ENCODE measurements at regions not wholly inside any gene's neighbourhood (a gene's known extent, or its start where the extent isn't known, plus 50 kb on each side); places are given as distances from the start of the nearest gene placed in this dataset.

- no peaks in the 10 kb centered on the region for H3K27me3 ChIP-seq (ENCODE audit: control insufficient read depth, insufficient read depth, low read length)
- H3K36me3 ChIP-seq (replicated peaks; ENCODE audit: control insufficient read depth, insufficient read depth, low read length): no peaks in the 10 kb centered on the region
- no peak for DNase-seq
- H3K4me3 ChIP-seq (ENCODE audit: insufficient read depth, low read depth, low read length): no peak overlapping the region
These were observed 260.5 kb downstream of the C3orf38 start for GRCh38 chr3:88410259-88410658.

GRCh38 chr3:88412346-88412745 is 262.6 kb downstream of the C3orf38 start:
- H3K4me3 ChIP-seq (ENCODE audit: insufficient read depth, low read depth, low read length): no peak overlapping the region
- DNase-seq: no peak
- H3K36me3 ChIP-seq (replicated peaks; ENCODE audit: control insufficient read depth, insufficient read depth, low read length): no peaks in the 10 kb centered on the region
- H3K27me3 ChIP-seq (ENCODE audit: control insufficient read depth, insufficient read depth, low read length): no peaks in the 10 kb centered on the region

- no peaks in the 10 kb centered on the region for H3K27me3 ChIP-seq (ENCODE audit: control insufficient read depth, insufficient read depth, low read length)
- H3K36me3 ChIP-seq (replicated peaks; ENCODE audit: control insufficient read depth, insufficient read depth, low read length): no peaks in the 10 kb centered on the region
- no peak overlapping the region for H3K4me3 ChIP-seq (ENCODE audit: insufficient read depth, low read depth, low read length)
- no peak for DNase-seq
These were observed 266.7 kb downstream of the C3orf38 start for GRCh38 chr3:88416436-88416835.

DNA sequence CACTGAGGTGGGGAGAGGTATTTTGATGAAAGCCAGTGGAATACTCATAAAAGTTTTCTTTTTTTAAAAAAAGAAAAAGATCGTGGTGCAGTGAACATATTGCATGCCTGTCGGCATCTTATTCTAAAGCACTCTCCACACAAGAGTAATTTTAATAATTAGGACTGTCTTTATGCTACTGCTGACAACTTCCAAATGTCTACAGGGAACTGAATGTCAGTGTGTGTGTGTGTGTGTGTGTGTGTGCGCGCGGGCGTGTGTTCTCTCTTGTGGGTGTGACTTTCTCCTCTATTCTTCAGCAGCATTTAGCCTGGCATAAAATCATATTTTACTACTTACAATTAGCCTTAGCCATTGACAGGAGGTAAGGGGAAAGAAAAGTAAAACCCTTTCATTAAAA is 268.5 kb downstream of the C3orf38 start:
- H3K27me3 ChIP-seq (ENCODE audit: control insufficient read depth, insufficient read depth, low read length): no peaks in the 10 kb centered on the region
- H3K36me3 ChIP-seq (replicated peaks; ENCODE audit: control insufficient read depth, insufficient read depth, low read length): no peaks in the 10 kb centered on the region
- DNase-seq: no peak
- no peak overlapping the region for H3K4me3 ChIP-seq (ENCODE audit: insufficient read depth, low read depth, low read length)

DNA sequence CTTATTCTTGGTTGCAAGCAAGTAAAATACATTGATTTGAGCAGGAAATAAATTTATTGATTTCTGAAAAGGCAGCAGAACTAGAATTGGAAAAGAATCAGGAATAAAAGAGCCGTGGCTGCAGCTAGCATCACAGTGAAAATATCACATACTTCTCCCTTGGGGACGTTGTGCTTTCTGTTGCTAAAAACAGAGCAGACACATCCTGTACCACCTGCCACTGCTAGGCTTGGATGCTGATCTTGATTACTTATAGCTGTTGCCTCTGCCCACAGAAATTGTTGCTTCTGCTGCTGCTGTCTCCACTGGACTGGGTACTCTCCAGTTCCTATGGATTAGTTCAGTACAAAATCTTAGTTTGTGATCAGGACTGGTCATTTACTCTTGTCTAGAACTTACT is 283.8 kb downstream of the C3orf38 start:
- H3K4me3 ChIP-seq (ENCODE audit: insufficient read depth, low read depth, low read length): no peak overlapping the region
- H3K27me3 ChIP-seq (ENCODE audit: control insufficient read depth, insufficient read depth, low read length): no peaks in the 10 kb centered on the region
- H3K36me3 ChIP-seq (replicated peaks; ENCODE audit: control insufficient read depth, insufficient read depth, low read length): no peaks in the 10 kb centered on the region
- no peak for DNase-seq

DNA sequence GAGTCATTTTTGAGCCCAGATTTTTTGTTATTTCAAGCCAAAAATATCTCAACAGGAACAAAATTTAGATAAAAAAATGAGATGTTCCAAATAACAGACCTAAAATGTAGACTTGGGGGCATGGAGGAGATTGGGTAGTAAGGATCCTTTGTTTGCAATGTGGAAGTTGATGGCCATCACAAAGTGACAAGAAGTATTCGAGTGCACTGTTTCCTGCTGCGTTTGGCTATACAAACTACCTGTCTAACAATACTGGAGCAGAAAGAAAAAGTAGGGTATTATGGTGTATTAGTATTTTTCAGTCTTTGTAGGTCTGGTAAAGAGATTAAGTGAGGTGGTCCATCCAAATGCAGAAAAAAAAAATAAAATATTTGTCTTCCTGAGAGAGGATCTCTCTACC is 284.2 kb downstream of the C3orf38 start:
- no peak for DNase-seq
- Histone ChIP-seq H3K36me3 (replicated peaks; ENCODE audit: control insufficient read depth, insufficient read depth, low read length) (no peaks in the 10 kb centered on the region), H3K4me3 (ENCODE audit: insufficient read depth, low read depth, low read length) (no peak overlapping the region), H3K27me3 (ENCODE audit: control insufficient read depth, insufficient read depth, low read length) (no peaks in the 10 kb centered on the region)

GRCh38 chr3:88440701-88441100 is 290.9 kb downstream of the C3orf38 start:
- Histone ChIP-seq H3K36me3 (replicated peaks; ENCODE audit: control insufficient read depth, insufficient read depth, low read length) (no peaks in the 10 kb centered on the region), H3K4me3 (ENCODE audit: insufficient read depth, low read depth, low read length) (no peak overlapping the region), H3K27me3 (ENCODE audit: control insufficient read depth, insufficient read depth, low read length) (no peaks in the 10 kb centered on the region)
- no peak for DNase-seq

DNA sequence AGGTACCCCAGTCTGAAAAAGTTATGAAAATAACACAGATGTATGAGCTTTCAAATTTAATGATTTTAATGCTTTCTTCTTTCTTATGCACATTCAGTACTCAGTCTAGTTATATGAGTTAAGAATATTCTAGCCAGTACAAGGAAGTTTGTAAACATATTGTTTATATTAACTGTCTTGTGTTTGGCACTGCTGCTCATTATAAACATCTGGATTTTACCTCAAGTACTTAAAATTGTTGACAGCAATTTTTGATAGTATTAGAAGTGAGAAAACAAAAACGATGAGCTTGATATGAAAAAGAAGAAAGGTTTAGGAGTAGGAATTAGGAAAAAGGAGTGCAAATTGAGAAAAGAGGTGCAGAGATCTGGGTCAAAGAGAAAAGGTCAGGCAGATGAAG is 293.3 kb downstream of the C3orf38 start:
- H3K27me3 ChIP-seq (ENCODE audit: control insufficient read depth, insufficient read depth, low read length): no peaks in the 10 kb centered on the region
- H3K4me3 ChIP-seq (ENCODE audit: insufficient read depth, low read depth, low read length): no peak overlapping the region
- DNase-seq: no peak

DNA sequence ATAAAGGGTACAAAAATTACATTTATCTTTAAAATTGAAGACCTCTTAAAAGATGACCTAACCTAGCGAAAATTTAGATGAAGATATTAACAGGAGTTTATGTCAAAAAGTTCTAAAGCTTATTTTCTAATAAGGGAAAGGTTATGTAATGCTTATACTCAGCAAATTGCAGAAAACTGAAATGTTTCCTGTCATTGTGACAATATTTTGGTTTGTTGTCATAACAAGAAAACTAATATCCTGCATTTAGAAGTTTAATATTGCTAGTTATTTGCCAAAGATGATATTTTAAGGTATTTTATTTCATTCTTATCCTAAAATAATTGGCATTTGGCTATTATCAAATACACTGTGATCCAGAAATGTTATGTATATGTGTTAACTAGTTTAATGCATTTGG is 294.5 kb downstream of the C3orf38 start:
- H3K4me3 ChIP-seq (ENCODE audit: insufficient read depth, low read depth, low read length): no peak overlapping the region
- no peaks in the 10 kb centered on the region for H3K36me3 ChIP-seq (replicated peaks; ENCODE audit: control insufficient read depth, insufficient read depth, low read length)
- H3K27me3 ChIP-seq (ENCODE audit: control insufficient read depth, insufficient read depth, low read length): no peaks in the 10 kb centered on the region
- DNase-seq: no peak

More for the DNA sequence above, 293.3 kb downstream of the C3orf38 start:
- H3K36me3 ChIP-seq (replicated peaks; ENCODE audit: control insufficient read depth, insufficient read depth, low read length): no peaks in the 10 kb centered on the region

GRCh38 chr3:88452228-88452627 is 302.5 kb downstream of the C3orf38 start:
- Histone ChIP-seq H3K27me3 (ENCODE audit: control insufficient read depth, insufficient read depth, low read length) (no peaks in the 10 kb centered on the region), H3K4me3 (ENCODE audit: insufficient read depth, low read depth, low read length) (no peak overlapping the region), H3K36me3 (replicated peaks; ENCODE audit: control insufficient read depth, insufficient read depth, low read length) (no peaks in the 10 kb centered on the region)
- no peak for DNase-seq

GRCh38 chr3:88460369-88460768 is 310.6 kb downstream of the C3orf38 start:
- no peaks in the 10 kb centered on the region for H3K36me3 ChIP-seq (replicated peaks; ENCODE audit: control insufficient read depth, insufficient read depth, low read length)
- no peak for DNase-seq
- no peaks in the 10 kb centered on the region for H3K27me3 ChIP-seq (ENCODE audit: control insufficient read depth, insufficient read depth, low read length)
- H3K4me3 ChIP-seq (ENCODE audit: insufficient read depth, low read depth, low read length): no peak overlapping the region

DNA sequence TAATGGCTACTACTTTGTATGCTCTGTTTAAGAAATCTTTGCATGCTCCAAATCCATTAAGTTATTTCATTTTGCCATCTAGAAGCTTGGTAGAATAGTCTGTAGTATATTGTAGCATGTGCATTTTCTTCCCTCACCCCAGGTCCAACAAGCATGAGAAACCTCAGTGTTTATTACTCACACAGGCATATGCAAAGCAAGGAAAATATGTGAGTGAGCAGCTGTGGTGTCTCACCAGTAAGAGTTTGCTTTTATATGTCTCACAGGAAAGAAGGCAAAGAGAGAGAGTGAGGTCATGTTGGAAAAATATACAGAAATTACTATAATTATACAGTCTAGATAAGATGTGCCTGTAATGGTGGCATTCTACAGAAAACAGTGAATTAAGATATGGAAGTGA is 312.5 kb downstream of the C3orf38 start:
- no peak overlapping the region for H3K4me3 ChIP-seq (ENCODE audit: insufficient read depth, low read depth, low read length)
- H3K36me3 ChIP-seq (replicated peaks; ENCODE audit: control insufficient read depth, insufficient read depth, low read length): no peaks in the 10 kb centered on the region
- DNase-seq: no peak
- no peaks in the 10 kb centered on the region for H3K27me3 ChIP-seq (ENCODE audit: control insufficient read depth, insufficient read depth, low read length)

DNA sequence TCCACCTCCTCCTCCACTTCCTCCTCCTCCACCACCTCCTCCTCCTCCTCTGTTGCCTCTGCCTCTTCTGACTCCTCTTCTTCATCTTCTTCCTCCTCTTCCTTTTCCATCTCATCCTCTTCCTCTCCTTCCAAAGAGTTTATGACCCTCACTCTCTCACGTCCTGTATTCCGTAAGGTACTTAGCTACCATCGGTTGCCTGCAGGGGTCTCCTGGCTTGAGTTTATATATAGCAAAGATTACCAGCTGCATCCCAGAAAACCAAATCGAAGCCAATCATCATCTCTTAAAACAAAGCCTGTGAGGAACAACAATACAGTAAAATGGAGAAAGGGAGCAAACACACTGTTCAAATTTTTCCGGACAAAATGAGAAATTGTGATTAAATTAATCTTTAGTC is 317.4 kb downstream of the C3orf38 start:
- H3K36me3 ChIP-seq (replicated peaks; ENCODE audit: control insufficient read depth, insufficient read depth, low read length): no peaks in the 10 kb centered on the region
- H3K27me3 ChIP-seq (ENCODE audit: control insufficient read depth, insufficient read depth, low read length): no peaks in the 10 kb centered on the region
- H3K4me3 ChIP-seq (ENCODE audit: insufficient read depth, low read depth, low read length): no peak overlapping the region
- peak; percentile 12 for DNase-seq

GRCh38 chr3:88469216-88469615 is 319.5 kb downstream of the C3orf38 start:
- Histone ChIP-seq H3K4me3 (ENCODE audit: insufficient read depth, low read depth, low read length) (no peak overlapping the region), H3K36me3 (replicated peaks; ENCODE audit: control insufficient read depth, insufficient read depth, low read length) (no peaks in the 10 kb centered on the region), H3K27me3 (ENCODE audit: control insufficient read depth, insufficient read depth, low read length) (no peaks in the 10 kb centered on the region)
- no peak for DNase-seq

GRCh38 chr3:88478460-88478859 is 328.7 kb downstream of the C3orf38 start:
- Histone ChIP-seq H3K4me3 (ENCODE audit: insufficient read depth, low read depth, low read length) (no peak overlapping the region), H3K27me3 (ENCODE audit: control insufficient read depth, insufficient read depth, low read length) (no peaks in the 10 kb centered on the region), H3K36me3 (replicated peaks; ENCODE audit: control insufficient read depth, insufficient read depth, low read length) (no peaks in the 10 kb centered on the region)
- DNase-seq: no peak

DNA sequence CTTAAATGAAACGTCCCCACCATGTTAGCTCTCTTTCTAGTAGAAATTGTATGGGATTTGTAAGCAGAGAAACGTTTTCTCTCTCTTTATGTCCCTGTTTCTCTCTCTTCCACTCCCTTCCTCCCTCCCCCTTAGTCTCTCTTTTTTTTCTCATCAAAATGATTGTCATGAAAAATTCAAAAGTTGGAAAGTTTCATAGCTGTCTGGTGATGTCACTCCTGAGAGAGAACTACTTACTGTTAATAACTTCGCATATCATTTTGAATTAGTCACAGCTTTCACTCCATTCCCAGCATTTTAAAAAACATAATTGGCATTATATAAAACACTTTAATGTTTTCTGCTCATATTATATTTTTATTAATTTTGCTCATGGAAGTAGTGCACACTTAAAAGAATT is 331.1 kb downstream of the C3orf38 start:
- DNase-seq: no peak
- Histone ChIP-seq H3K27me3 (ENCODE audit: control insufficient read depth, insufficient read depth, low read length) (no peaks in the 10 kb centered on the region), H3K36me3 (replicated peaks; ENCODE audit: control insufficient read depth, insufficient read depth, low read length) (no peaks in the 10 kb centered on the region), H3K4me3 (ENCODE audit: insufficient read depth, low read depth, low read length) (no peak overlapping the region)
